ENCODE measurements at regions not wholly inside any gene's neighbourhood (a gene's known extent, or its start where the extent isn't known, plus 50 kb on each side); places are given as distances from the start of the nearest gene placed in this dataset.

- TF ChIP-seq ZNF274 (IDR thresholded peaks at IDR 0.05; ENCODE audit: low read depth, low read length) (no peak), YY1 (IDR thresholded peaks at IDR 0.05; ENCODE audit: insufficient read depth, insufficient read length) (no peak), SUZ12 (IDR thresholded peaks at IDR 0.05; ENCODE audit: extremely low read depth, insufficient read depth, insufficient read length) (no peak)
Observed at GRCh38 chr7:47704936-47705335, 123.0 kb upstream of the TNS3 start.
